ENCODE measurements at regions not wholly inside any gene's neighbourhood (a gene's known extent, or its start where the extent isn't known, plus 50 kb on each side); places are given as distances from the start of the nearest gene placed in this dataset.

GRCh38 chr13:84352946-84353345, 470.7 kb upstream of the SLITRK1 start:
- DNase-seq (ENCODE audit: low read depth in 1 of 2, low spot score in 2 of 2): no peak
- Histone ChIP-seq H3K4me3 (no peak overlapping the region), H3K27me3 (replicated peaks) (no peaks in the 10 kb centered on the region), H3K36me3 (no peaks in the 10 kb centered on the region), H3K4me1 (replicated peaks) (no peaks in the 10 kb centered on the region), H3K9me3 (replicated peaks) (peaks cover 13% of the 10 kb centered on the region), H3K27ac (no peak overlapping the region)

GRCh38 chr13:84339456-84339855, 457.2 kb upstream of the SLITRK1 start:
- Histone ChIP-seq H3K27me3 (replicated peaks) (no peaks in the 10 kb centered on the region), H3K36me3 (no peaks in the 10 kb centered on the region), H3K9me3 (replicated peaks) (no peaks in the 10 kb centered on the region; the same call in 1 of the 2 replicates), H3K4me1 (replicated peaks) (no peaks in the 10 kb centered on the region), H3K27ac (no peak overlapping the region), H3K4me3 (no peak overlapping the region)
- DNase-seq (ENCODE audit: low read depth in 1 of 2, low spot score in 2 of 2): no peak

- Histone ChIP-seq H3K27ac (no peak overlapping the region), H3K4me3 (no peak overlapping the region), H3K27me3 (replicated peaks) (no peaks in the 10 kb centered on the region), H3K4me1 (replicated peaks) (no peaks in the 10 kb centered on the region), H3K9me3 (replicated peaks) (no peaks in the 10 kb centered on the region; the same call in 1 of the 2 replicates), H3K36me3 (no peaks in the 10 kb centered on the region)
- no peak for DNase-seq (ENCODE audit: low read depth in 1 of 2, low spot score in 2 of 2)
These were observed 450.1 kb upstream of the SLITRK1 start for GRCh38 chr13:84332346-84332745.

- H3K36me3 ChIP-seq: no peaks in the 10 kb centered on the region
- peaks cover 8% of the 10 kb centered on the region; the same call in 1 of the 2 replicates for H3K9me3 ChIP-seq (replicated peaks)
These were observed 433.3 kb upstream of the SLITRK1 start for GRCh38 chr13:84315527-84315926.

GRCh38 chr13:84303035-84303434, 420.8 kb upstream of the SLITRK1 start:
- Histone ChIP-seq H3K4me3 (no peak overlapping the region), H3K27ac (no peak overlapping the region), H3K9me3 (replicated peaks) (0 out of 2 replicates have a peak, but pooled peaks cover 3% of the 10 kb centered on the region), H3K4me1 (replicated peaks) (no peaks in the 10 kb centered on the region), H3K27me3 (replicated peaks) (no peaks in the 10 kb centered on the region), H3K36me3 (no peaks in the 10 kb centered on the region)
- DNase-seq (ENCODE audit: low read depth in 1 of 2, low spot score in 2 of 2): no peak

More at GRCh38 chr13:84315527-84315926, 433.3 kb upstream of the SLITRK1 start:
- H3K27me3 ChIP-seq (replicated peaks): no peaks in the 10 kb centered on the region
- DNase-seq (ENCODE audit: low read depth in 1 of 2, low spot score in 2 of 2): no peak
- H3K4me1 ChIP-seq (replicated peaks): no peaks in the 10 kb centered on the region
- no peak overlapping the region for H3K27ac ChIP-seq
- H3K4me3 ChIP-seq: no peak overlapping the region

- H3K27ac ChIP-seq: no peak overlapping the region
- H3K36me3 ChIP-seq: no peaks in the 10 kb centered on the region
- no peak overlapping the region for H3K4me3 ChIP-seq
- no peaks in the 10 kb centered on the region for H3K27me3 ChIP-seq (replicated peaks)
- no peaks in the 10 kb centered on the region for H3K9me3 ChIP-seq (replicated peaks)
- H3K4me1 ChIP-seq (replicated peaks): no peaks in the 10 kb centered on the region
- no peak for DNase-seq (ENCODE audit: low read depth in 1 of 2, low spot score in 2 of 2)
These were observed 415.0 kb upstream of the SLITRK1 start for GRCh38 chr13:84297251-84297650.

- Histone ChIP-seq H3K36me3 (no peaks in the 10 kb centered on the region), H3K27ac (no peak overlapping the region)
- no peak for DNase-seq (ENCODE audit: low read depth in 1 of 2, low spot score in 2 of 2)
These were observed 414.1 kb upstream of the SLITRK1 start for GRCh38 chr13:84296401-84296800.

GRCh38 chr13:84294576-84294975, 412.3 kb upstream of the SLITRK1 start:
- Histone ChIP-seq H3K27ac (no peak overlapping the region), H3K4me1 (replicated peaks) (no peaks in the 10 kb centered on the region), H3K27me3 (replicated peaks) (no peaks in the 10 kb centered on the region), H3K36me3 (no peaks in the 10 kb centered on the region), H3K4me3 (no peak overlapping the region), H3K9me3 (replicated peaks) (0 out of 2 replicates have a peak, but pooled peaks cover 2% of the 10 kb centered on the region)
- DNase-seq (ENCODE audit: low read depth in 1 of 2, low spot score in 2 of 2): no peak

More at GRCh38 chr13:84296401-84296800, 414.1 kb upstream of the SLITRK1 start:
- Histone ChIP-seq H3K4me3 (no peak overlapping the region), H3K9me3 (replicated peaks) (no peaks in the 10 kb centered on the region), H3K4me1 (replicated peaks) (no peaks in the 10 kb centered on the region), H3K27me3 (replicated peaks) (no peaks in the 10 kb centered on the region)

- Histone ChIP-seq H3K27me3 (replicated peaks) (no peaks in the 10 kb centered on the region), H3K4me3 (no peak overlapping the region), H3K27ac (no peak overlapping the region), H3K9me3 (replicated peaks) (peaks cover 2% of the 10 kb centered on the region; the same call in 1 of the 2 replicates), H3K36me3 (no peaks in the 10 kb centered on the region), H3K4me1 (replicated peaks) (no peaks in the 10 kb centered on the region)
- no peak for DNase-seq (ENCODE audit: low read depth in 1 of 2, low spot score in 2 of 2)
These were observed 408.1 kb upstream of the SLITRK1 start for GRCh38 chr13:84290386-84290785.

GRCh38 chr13:84279166-84279565, 396.9 kb upstream of the SLITRK1 start:
- Histone ChIP-seq H3K36me3 (no peaks in the 10 kb centered on the region), H3K4me3 (no peak overlapping the region), H3K27ac (no peak overlapping the region), H3K9me3 (replicated peaks) (0 out of 2 replicates have a peak, but pooled peaks cover 2% of the 10 kb centered on the region), H3K4me1 (replicated peaks) (no peaks in the 10 kb centered on the region), H3K27me3 (replicated peaks) (no peaks in the 10 kb centered on the region)
- no peak for DNase-seq (ENCODE audit: low read depth in 1 of 2, low spot score in 2 of 2)

GRCh38 chr13:84272877-84273562, 390.7 kb upstream of the SLITRK1 start:
- Histone ChIP-seq H3K4me3 (no peak overlapping the region), H3K9me3 (replicated peaks) (no peaks in the 10 kb centered on the region), H3K4me1 (replicated peaks) (no peaks in the 10 kb centered on the region), H3K27me3 (replicated peaks) (no peaks in the 10 kb centered on the region), H3K27ac (no peak overlapping the region), H3K36me3 (no peaks in the 10 kb centered on the region)
- no peak for DNase-seq (ENCODE audit: low read depth in 1 of 2, low spot score in 2 of 2)

- H3K36me3 ChIP-seq: no peaks in the 10 kb centered on the region
- H3K4me1 ChIP-seq (replicated peaks): no peaks in the 10 kb centered on the region
- H3K9me3 ChIP-seq (replicated peaks): no peaks in the 10 kb centered on the region
- no peak overlapping the region for H3K27ac ChIP-seq
- no peak for DNase-seq (ENCODE audit: low read depth in 1 of 2, low spot score in 2 of 2)
- H3K4me3 ChIP-seq: no peak overlapping the region
- no peaks in the 10 kb centered on the region for H3K27me3 ChIP-seq (replicated peaks)
These were observed 383.0 kb upstream of the SLITRK1 start for GRCh38 chr13:84265257-84265764.

- H3K27ac ChIP-seq: no peak overlapping the region
- H3K4me3 ChIP-seq: no peak overlapping the region
- no peaks in the 10 kb centered on the region for H3K9me3 ChIP-seq (replicated peaks)
- H3K4me1 ChIP-seq (replicated peaks): no peaks in the 10 kb centered on the region
- no peak for DNase-seq (ENCODE audit: low read depth in 1 of 2, low spot score in 2 of 2)
- H3K27me3 ChIP-seq (replicated peaks): no peaks in the 10 kb centered on the region
- no peaks in the 10 kb centered on the region for H3K36me3 ChIP-seq
These were observed 381.2 kb upstream of the SLITRK1 start for GRCh38 chr13:84263354-84264069.

- no peaks in the 10 kb centered on the region for H3K27me3 ChIP-seq (replicated peaks)
- peaks cover 9% of the 10 kb centered on the region for H3K9me3 ChIP-seq (replicated peaks)
- H3K27ac ChIP-seq: no peak overlapping the region
- no peak for DNase-seq (ENCODE audit: low read depth in 1 of 2, low spot score in 2 of 2)
- no peaks in the 10 kb centered on the region for H3K36me3 ChIP-seq
- no peak overlapping the region for H3K4me3 ChIP-seq
- H3K4me1 ChIP-seq (replicated peaks): no peaks in the 10 kb centered on the region
These were observed 373.0 kb upstream of the SLITRK1 start for GRCh38 chr13:84255226-84255797.
